RPMI7951 (cell line): ENCODE measurements at regions not wholly inside any gene's neighbourhood (a gene's known extent, or its start where the extent isn't known, plus 50 kb on each side); places are given as distances from the start of the nearest gene placed in this dataset.

Source experiments
- DNase-seq: peaks from one replicate; pipeline ENCODE4 v3.0.0-alpha.2; 2012; ENCODE audit warnings: low read depth

DNA sequence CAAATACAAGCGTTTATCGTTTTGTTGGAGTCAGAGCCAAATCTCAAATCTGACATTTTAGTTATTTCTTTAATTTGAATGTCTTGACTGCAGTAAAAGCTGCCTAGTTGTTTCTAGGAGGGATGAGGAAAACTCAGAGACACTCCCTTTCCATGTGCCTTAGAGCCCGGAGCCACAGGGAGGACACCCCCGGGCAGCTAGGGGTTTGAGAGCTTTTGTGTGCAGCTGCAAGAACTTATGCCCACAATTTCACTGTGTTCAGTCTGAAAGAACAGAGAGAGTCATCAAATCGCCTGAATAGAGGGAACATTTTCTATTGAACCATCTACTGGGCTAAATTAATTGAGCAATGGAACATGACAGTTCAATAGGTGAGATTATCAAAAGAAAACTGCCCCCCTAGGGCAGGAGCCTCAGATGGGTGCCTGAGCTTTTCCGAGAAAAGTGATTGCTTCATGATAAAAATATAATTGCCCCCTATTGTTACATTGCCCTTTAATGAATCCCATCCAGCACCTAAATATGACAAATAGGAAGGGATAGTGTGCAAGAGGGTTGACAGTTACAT, 709.3 kb upstream of the RGMB start:
- DNase-seq: no peak

DNA sequence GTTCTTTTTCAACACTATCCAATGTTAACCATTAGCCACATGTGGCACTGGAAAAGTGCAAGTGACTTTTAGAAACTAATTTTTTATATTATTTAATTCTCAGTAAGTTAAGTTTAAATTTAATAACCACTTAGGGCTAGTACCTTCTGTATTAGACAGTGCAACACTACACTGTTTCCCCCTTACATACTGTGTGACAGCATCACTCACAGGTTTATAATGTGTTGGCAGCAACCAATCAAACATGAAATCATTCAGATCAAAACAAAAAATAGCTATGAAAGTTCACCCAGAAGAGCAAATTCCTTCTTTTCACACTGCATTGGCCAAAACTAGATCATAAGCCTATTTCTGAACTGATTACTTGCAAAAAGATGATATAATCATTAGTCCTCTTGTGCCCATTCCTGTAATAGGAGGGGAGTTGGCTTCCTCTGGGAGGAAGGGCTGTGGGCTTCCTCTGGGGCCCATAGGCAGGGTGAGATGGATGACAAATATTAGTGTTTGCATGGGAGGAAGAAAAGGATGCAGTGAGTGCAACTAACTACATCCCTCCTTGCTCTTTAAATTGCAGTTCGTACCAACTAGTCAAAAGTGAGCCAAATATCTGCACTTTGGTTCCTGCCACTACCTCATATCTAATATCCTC, 708.1 kb upstream of the RGMB start:
- DNase-seq: peak; percentile 24

DNA sequence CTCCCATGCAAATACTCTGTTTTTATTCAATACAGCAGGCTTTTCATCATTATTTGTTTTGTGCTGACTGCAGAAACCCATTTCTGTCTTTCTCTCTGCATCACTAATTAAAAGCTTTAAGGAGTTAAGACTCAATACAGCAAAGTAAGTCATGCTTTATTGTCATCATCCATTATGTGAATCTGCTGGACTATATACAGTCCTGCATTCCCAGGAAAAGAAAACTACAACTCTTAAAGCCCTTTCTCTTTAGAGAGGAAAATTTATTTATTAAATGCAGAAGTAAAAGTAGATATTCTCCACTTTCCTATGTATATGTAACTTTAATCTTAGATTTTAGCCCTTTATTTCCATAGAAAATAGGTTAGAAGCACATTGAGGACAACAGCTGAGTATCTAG, 706.6 kb upstream of the RGMB start:
- no peak for DNase-seq

DNA sequence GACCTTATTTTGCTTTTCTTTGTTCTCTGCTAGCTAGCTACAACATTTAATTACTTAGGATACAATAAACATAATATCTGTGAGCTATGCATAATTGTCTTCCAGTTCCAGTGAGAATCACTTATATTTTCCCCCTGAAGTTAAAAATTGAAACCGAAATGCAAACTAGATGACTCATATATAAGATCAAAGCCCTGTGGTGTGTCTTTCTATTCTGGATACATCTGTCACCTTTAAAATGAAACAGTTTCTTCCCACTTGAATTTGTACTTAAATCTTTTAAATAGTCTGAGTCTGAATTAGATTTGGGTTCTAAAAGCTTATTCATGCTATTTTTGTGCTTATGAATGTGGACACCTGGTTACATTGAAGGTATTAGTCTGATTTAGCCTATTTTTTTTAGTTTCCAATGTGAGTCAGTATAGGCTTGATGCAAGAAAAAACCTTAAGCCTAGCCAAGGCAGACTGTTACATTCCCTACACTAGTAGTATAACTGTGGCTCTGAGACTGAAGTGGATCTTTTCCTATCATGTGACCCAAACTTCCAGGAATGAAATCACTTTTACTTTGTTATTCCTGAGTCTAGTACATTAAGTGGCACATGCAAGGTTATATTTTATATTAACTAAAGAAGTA, 703.5 kb upstream of the RGMB start:
- DNase-seq: peak; percentile 33

DNA sequence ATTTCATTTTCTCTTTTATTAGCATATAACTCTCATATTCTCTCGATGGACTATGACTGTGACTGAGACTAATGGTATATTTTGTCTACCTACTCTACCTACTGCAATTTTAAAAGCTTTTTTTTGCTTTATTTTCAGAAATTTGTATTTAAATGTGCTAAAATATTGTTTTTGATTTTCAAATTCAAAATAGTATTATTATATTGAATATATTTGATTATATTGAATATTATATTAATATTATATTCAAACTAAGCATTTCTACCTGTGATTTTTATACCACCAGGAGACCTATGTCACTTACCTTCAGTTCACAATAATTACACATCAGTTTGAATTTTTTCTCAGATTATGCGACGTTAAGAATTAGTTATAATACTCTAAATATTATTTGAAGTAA, 700.5 kb upstream of the RGMB start:
- DNase-seq: no peak

DNA sequence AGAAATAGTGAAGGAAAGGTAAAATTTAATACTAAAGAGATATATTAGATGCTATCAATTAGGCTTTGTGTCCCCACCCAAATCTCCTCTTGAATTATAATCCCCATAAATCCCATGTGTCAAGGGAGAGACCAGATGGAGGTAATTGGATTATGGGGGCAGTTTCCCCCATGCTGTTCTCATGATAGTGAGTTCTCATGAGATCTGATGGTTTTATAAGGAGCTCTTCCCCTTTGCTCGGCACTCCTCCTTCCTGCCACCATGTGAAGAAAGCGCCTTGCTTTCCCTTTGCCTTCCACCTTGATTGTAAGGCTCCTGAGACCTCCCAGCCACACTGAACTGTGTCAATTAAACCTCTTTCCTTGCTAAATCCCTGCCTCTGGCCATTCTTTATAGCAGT, 697.0 kb upstream of the RGMB start:
- no peak for DNase-seq

DNA sequence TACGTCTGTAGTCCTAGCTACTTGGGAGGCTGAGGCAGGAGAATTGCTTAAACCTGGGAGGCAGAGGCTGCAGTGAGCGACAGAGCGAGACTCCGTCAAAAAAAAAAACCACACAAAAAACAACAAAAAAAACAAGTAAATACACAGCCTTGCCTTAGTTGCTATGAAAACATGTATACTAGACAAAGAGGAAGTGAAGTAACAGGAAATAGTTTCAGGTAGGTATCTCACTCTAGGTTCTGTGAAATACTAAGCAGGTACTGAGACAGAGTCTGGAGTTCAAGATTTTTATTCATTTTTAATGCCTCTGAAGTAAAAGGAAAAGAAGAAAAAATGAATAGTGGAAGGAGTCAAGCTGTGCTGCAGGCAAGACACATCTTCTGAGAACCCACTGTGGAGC, 687.9 kb upstream of the RGMB start:
- no peak for DNase-seq

DNA sequence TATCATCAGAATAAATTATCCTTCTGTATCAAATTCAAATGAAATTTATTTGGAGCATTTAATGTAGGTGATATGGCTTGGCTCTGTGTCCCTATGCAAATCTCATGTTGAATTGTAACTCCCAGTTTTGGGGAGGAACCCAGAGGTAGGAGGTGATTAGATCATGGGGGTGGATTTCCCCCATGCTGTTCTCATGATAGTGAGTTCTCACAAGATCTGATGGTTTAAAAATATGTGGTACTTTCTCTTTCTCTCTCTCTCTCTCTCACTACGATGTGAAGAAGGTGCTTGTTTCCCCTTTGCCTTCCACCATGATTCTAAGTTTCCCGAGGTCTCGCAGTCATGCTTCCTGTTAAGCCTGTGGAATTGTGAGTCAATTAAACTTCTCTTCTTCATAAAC, 678.4 kb upstream of the RGMB start:
- DNase-seq: no peak

DNA sequence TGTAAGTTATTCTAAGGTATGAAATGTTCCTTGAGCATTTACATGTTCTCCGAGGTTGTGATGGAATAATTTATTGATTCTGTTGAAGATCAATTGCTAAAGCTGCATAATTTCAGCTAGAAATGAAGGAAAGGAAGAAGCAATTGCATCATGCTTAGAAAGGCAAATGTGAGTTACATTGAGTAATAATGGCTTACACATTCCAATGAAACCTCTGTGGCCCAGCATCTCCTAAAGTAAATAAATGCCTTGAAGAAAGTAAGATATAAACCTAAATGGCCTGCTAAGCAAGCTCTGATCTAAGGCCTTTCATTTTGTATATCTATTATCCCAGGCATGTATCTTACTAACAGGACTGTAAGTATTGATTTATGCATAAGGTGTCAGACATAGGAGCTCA, 677.3 kb upstream of the RGMB start:
- DNase-seq: peak; percentile 16

DNA sequence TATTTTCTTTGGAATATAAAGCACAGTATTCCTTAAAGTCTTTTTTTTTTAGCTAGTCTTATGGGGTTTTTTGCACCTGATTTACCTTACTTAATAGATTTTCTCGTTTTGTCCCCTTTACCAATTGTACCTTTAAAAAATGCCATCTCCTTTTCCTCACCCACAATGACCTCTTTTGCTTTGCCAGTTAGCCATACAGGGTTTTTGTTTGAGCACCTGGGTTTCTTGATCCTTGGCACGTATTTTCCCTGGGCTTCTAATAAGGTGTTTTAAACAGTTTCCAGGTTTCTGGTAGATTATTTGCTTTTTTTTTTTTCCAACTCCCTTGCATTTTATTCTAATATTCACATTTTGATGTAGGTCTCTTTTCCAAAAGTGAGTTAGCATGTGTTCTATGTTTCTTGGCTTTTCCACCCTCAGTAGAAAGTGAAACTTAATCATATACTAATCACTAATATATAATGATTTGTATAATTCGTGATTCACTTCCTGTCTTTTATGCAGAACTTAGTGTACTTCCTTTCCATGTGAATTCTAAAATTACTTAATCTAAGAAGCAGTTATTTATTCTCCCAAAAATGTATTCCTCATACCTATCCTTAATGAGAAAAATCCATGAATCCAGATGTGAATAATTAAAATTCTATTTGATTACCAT, 673.9 kb upstream of the RGMB start:
- no peak for DNase-seq

DNA sequence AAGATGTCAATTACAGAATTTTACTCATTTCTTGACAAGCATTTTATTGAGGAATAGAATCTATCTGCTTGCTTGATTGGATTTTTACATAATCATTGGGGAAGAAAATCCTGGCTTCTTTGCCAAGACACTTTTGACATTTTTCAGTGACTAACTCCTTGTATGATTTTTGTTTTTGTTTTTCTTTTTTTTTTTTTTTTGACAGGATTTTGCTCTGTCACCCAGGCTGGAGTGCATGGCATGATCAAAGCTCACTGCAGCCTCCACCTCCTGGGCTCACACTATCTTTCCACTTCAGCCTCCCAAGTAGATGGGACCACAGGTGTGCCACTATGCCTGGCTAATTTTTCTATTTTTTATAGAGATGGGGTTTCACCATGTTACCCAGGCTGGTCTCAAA, 672.3 kb upstream of the RGMB start:
- DNase-seq: no peak

DNA sequence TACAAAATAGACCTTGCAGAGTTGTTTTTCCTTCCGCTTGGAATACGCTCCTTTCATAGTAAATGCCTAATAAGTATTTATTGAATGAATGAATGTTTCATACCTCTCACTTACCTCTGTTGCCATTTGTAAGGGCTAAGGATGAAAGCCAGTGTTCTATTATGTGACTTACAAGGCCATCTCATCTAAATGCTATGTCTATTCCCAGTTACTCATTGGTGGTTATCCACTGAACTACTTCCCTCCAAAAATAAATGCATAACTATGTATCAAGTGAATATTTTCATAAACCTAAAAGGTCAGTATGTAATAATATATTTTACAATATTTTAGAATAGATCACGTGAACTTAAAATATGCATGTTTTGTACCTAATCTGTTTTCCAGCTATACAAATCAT, 670.5 kb upstream of the RGMB start:
- no peak for DNase-seq

DNA sequence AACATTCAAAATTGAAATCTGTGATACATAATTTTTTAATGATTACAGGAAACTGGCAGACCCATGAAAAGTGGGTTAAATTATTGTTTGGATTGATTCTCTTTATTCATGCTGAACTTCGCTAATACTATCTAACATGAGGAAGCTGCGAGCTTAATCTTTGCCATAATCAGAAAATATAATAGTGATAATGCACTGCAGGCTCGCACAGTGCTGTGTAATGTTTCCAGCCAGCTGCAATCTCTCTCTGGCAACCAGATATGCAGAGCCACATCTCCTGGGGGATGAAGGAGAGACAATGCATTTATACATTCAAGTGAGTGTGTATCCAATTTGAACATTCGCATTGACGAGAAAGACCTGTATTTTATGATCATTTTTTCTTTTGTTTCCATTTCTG, 669.7 kb upstream of the RGMB start:
- DNase-seq: no peak

DNA sequence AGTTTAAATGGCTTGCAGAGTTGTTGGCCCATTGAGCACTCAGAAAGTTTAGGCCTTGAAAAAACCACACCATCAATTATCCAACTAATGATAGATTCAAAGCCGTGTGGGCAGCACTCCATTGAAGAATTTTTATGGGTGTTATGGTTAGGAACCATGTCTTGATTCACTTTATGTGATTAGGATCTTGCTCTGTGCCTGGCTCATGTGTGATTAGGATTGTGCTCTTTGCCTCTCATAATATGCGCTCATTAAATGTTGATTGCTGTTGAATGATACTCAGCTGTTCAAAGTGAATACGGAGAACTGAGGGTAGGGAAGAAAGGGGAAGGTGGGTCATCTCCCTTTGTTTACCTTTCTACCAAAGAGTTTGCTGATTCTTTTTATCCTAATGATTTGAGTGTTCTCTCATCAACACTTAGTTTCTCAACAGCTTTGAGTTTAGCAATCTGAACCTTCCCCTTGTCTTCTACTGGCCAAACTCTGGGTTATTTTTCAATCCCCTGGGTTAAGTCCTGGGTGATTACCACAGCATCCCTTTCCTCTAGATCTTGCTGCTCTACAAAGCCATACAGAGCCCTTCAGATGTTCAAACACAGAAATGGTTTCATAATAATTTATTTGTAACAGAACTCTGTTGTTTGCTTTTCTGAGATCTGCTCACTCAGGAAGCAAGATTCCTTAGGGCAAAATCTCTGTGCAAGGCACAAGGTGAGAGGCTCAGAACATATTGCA, 668.8 kb upstream of the RGMB start:
- DNase-seq: no peak

DNA sequence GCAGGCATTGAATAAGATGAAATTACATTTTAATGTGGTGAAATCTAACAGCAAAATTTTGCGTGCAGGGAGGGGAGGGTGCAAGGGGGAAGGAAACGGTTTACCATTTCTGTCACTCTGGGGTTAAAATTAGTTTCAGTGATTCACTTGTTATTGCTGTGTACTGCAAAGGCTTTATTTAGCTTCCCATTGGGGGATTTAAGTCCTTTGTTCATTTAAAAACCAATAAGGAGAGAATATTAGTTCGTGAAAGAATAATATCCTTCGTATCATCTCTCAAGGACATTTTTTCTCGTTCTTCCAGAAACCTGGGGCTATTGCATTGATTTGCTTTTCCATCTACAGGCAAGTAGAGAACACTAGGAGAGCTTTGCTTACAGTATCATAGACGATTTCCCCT, 667.8 kb upstream of the RGMB start:
- peak; percentile 29 for DNase-seq

DNA sequence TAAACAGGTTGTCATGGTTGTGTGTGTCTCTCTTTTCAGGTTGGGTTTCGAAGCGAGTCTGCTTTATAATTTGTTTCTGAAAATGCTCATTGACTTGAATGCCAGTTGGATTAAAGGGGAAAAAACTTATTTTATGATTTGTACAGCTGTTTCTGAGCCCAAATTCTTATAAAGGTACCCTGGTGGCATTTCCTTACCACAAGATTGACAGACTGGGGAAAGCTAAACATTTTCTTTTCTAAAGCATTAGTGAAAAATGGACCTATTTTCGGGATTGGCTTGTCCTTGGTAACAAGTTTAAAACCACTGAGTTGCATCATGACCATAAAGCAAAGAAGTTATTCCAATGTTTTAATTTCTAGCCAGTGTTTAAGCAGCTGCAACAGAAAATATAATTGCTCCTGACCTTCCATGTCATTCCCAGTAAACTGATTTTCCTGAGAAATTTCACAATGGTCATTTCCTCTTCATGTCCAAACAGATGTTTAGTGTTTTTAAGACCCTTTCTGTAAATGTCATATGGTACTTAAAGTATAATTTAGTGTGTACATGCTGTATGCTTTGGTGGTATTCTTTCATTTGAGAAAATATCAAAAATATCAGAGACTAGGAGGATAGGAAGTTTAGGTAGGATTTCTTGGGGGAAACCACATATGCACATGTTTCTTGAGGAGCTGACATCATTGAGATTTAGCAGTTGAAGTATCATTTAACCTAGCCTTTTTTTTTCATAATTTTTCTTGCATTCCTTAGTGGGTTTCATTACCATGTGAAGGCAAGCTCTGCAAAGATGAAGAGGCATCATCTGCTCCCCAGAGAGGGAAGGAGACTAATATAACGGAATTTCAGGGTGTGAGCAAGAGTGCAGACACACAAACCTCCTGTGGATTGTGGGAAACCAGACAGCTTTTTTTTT, 667.1 kb upstream of the RGMB start:
- no peak for DNase-seq

DNA sequence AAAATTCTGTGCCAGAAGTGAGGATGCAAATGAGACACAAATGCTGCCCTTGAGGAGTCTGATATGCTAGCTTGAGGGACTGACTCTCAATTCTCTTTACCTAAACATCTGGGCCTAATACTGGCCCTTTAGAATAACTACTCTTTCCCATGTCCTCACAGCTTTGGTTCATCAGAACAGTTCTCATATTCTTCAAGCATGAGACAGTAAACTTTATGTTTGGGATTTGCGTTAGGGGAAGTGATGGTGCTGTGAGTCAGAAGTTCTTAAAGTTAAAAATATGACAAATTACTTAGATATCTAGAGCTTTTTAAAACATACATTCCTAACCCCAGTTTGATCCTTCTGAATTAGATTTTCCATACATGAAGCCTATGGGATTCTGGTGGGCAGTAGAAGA, 665.0 kb upstream of the RGMB start:
- peak; percentile 77 for DNase-seq

DNA sequence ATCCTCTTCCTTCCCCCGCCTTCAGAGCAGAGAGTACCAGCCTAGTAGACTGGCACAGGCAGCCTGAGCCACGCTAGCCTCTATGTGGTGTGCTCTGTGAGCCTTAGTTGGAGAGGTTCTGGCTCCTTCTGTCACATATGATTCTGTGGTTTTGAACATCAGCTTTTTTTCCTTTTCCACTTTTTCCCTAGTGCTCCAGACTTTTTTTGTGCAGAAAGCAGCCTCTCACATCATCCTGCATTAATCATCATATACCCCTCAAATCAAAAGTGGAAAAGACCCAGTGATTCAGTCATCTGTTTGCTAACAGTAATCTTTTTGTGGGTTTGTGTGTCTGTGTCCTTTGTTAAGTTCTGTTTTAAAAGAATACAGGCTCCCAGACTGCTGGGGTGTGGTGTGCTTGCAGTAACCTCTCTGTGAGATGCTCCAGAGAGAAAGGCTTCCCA, 663.9 kb upstream of the RGMB start:
- DNase-seq: peak; percentile 78

DNA sequence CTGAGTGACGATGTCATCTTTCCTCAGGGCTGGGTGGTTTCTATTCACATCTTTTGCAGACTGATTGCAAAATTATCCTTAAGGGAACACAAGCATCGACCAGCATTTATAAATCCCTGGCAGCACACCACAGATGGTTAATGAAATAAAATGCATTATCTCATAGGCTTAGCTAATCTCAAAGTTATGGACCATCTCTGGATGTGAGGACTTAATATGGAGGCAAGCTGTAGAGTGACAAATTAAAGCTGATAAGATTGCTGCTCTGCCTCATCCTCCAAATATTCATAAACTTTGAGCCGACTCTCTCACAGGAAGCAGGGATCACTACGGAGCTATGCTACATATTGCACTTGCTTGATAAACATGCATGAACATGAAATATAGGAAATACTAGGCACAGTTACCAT, 663.2 kb upstream of the RGMB start:
- DNase-seq: peak; percentile 45

DNA sequence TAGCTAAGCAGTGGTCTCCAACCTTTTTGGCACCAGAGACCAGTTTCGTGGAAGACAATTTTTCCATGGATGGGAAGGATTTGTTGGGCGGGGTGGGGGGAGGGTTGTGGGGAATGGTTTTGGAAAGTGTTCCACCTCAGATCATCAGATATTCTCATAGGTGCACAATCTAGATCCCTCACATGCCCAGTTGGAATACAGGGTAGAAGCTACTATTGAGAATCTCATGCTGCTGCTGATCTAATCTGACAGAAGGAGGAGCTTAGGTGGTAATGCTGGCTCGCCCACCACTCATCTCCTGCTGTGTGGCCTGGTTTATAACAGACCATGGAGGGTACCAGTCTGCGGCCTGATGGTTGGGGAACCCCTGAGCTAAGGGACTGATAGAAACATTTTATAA, 662.7 kb upstream of the RGMB start:
- DNase-seq: no peak

DNA sequence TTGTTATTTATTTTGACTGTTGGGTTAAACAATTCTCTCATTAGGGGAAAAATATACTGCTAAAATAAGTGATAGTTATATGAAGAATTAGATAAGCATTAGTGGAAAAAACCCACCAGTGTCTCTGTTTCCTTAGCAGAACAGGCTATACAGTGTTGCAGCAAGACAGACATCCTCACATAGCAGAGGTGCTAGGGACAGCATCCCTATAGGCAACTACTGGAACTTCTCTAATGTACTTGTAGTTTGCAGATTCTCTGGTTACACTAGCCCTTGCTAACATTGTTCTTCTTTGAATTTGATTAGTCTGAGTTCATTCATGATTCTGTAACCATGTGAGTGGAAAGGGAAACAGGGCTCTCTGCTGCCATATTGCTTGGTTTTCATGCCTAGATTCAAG, 661.8 kb upstream of the RGMB start:
- DNase-seq: no peak
